H9 (cell line): ENCODE measurements at regions not wholly inside any gene's neighbourhood (a gene's known extent, or its start where the extent isn't known, plus 50 kb on each side); places are given as distances from the start of the nearest gene placed in this dataset.

Experiments used
- DNase-seq: peaks from one replicate; pipeline ENCODE4 v3.0.0-alpha.2; 2017
- H2AFZ ChIP-seq: one replicate; pipeline ENCODE4 v1.6.1; 2013; ENCODE audit warnings: mild to moderate bottlenecking, low read length, control low read depth, moderate library complexity
- H2AK5ac ChIP-seq: 2 replicates; pipeline ENCODE4 v1.6.1; 2013; ENCODE audit warnings: low read length, control low read depth, mixed read lengths; ENCODE audit not compliant: insufficient read length
- H2BK120ac ChIP-seq: one replicate; pipeline ENCODE4 v1.6.1; 2013; ENCODE audit warnings: low read depth, mild to moderate bottlenecking, low read length, control low read depth, inconsistent platforms; ENCODE audit not compliant: poor library complexity, severe bottlenecking
- H2BK12ac ChIP-seq: 2 replicates; pipeline ENCODE4 v1.6.1; 2013; ENCODE audit warnings: low read length, control low read depth, mixed read lengths, low read depth; ENCODE audit not compliant: insufficient read length
- H2BK15ac ChIP-seq: 2 replicates; pipeline ENCODE4 v1.6.1; 2013; ENCODE audit warnings: low read depth, low read length, control low read depth
- H2BK20ac ChIP-seq: one replicate; pipeline ENCODE4 v1.6.1; 2013; ENCODE audit warnings: low read depth, mild to moderate bottlenecking, low read length, control low read depth, inconsistent platforms; ENCODE audit not compliant: poor library complexity, severe bottlenecking
- H2BK5ac ChIP-seq: 2 replicates; pipeline ENCODE4 v1.6.1; 2013; ENCODE audit warnings: low read length, control low read depth, mixed read lengths; ENCODE audit not compliant: insufficient read length
- H3K14ac ChIP-seq: 2 replicates; pipeline ENCODE4 v1.6.1; 2013; ENCODE audit warnings: low read length, control low read depth; ENCODE audit not compliant: insufficient read depth
- H3K18ac ChIP-seq: 2 replicates; pipeline ENCODE4 v1.6.1; 2013; ENCODE audit warnings: low read depth, mild to moderate bottlenecking, mixed read lengths, low read length, control low read depth; ENCODE audit not compliant: insufficient read length
- H3K23ac ChIP-seq: 2 replicates; pipeline ENCODE4 v1.6.1; 2013; ENCODE audit warnings: low read length, control low read depth, mixed read lengths, low read depth; ENCODE audit not compliant: insufficient read length
- H3K23me2 ChIP-seq: 2 replicates; pipeline ENCODE4 v1.6.1; 2013; ENCODE audit warnings: low read depth, mild to moderate bottlenecking, mixed read lengths, low read length, control low read depth; ENCODE audit not compliant: insufficient read length, poor library complexity, severe bottlenecking
- H3K27ac ChIP-seq: 2 replicates; pipeline ENCODE4 v1.5.1; 2013; ENCODE audit warnings: low read length, control low read depth, mixed read lengths, low read depth; ENCODE audit not compliant: insufficient read length
- H3K27me3 ChIP-seq: 2 replicates; pipeline ENCODE4 v1.6.1; 2013; ENCODE audit warnings: low read length, control low read depth, inconsistent platforms; ENCODE audit not compliant: insufficient read depth
- H3K4ac ChIP-seq: 2 replicates; pipeline ENCODE4 v1.6.1; 2013; ENCODE audit warnings: low read depth, mild to moderate bottlenecking, control low read depth, inconsistent platforms, low read length, moderate library complexity
- H3K4me1 ChIP-seq: 2 replicates; pipeline ENCODE4 v1.6.1; 2013; ENCODE audit warnings: low read length, control low read depth, inconsistent platforms; ENCODE audit not compliant: insufficient read depth
- H3K4me2 ChIP-seq: 2 replicates; pipeline ENCODE4 v1.6.1; 2013; ENCODE audit warnings: low read length, control low read depth, mixed read lengths; ENCODE audit not compliant: insufficient read length, insufficient read depth
- H3K56ac ChIP-seq: 2 replicates; pipeline ENCODE4 v1.6.1; 2013; ENCODE audit warnings: low read depth, mild to moderate bottlenecking, mixed read lengths, low read length, control low read depth; ENCODE audit not compliant: insufficient read length
- H3K79me1 ChIP-seq: 2 replicates; pipeline ENCODE4 v1.6.1; 2013; ENCODE audit warnings: low read depth, mild to moderate bottlenecking, moderate library complexity, low read length, control low read depth, inconsistent platforms; ENCODE audit not compliant: insufficient read depth, poor library complexity, severe bottlenecking
- H3K79me2 ChIP-seq: 2 replicates; pipeline ENCODE4 v1.6.1; 2013; ENCODE audit warnings: low read length, control low read depth, inconsistent platforms; ENCODE audit not compliant: insufficient read depth
- H3K9ac ChIP-seq: 2 replicates; pipeline ENCODE4 v1.6.1; 2013; ENCODE audit warnings: low read length, control low read depth, mixed read lengths; ENCODE audit not compliant: insufficient read length; ENCODE audit errors: extremely low read depth
- H3K9me3 ChIP-seq: one replicate; pipeline ENCODE4 v1.6.1; 2013; ENCODE audit warnings: low read depth, low read length, inconsistent platforms; ENCODE audit not compliant: control insufficient read depth
- H3T11ph ChIP-seq: one replicate; pipeline ENCODE4 v1.6.1; 2013; ENCODE audit warnings: mild to moderate bottlenecking, low read length, control low read depth, inconsistent platforms
- H4K20me1 ChIP-seq: one replicate; pipeline ENCODE4 v1.6.1; 2013; ENCODE audit not compliant: control insufficient read depth, insufficient read length, insufficient read depth
- H4K5ac ChIP-seq: 2 replicates; pipeline ENCODE4 v1.6.1; 2013; ENCODE audit warnings: low read depth, mild to moderate bottlenecking, mixed read lengths, low read length, control low read depth; ENCODE audit not compliant: insufficient read length
- H4K8ac ChIP-seq: replicated peaks from 2 replicates; pipeline ENCODE4 v1.6.1; 2013; ENCODE audit warnings: low read length, control low read depth, mixed read lengths, low read depth; ENCODE audit not compliant: insufficient read length
- H4K91ac ChIP-seq: 2 replicates; pipeline ENCODE4 v1.6.1; 2013; ENCODE audit warnings: low read depth, mild to moderate bottlenecking, moderate library complexity, mixed read lengths, low read length, control low read depth; ENCODE audit not compliant: insufficient read length
- H3K27ac Mint-ChIP-seq, 3 experiments: 2 replicates in 2 of 3; 3 replicates in 1 of 3; pipeline ENCODE4 v1.8.0; 2020 to 2021; ENCODE audit warnings: mixed read lengths in 3 of 3, mild to moderate bottlenecking in 1 of 3, moderate library complexity in 1 of 3
- H3K27me3 Mint-ChIP-seq: 2 replicates; pipeline ENCODE4 v1.8.0; 2021; ENCODE audit warnings: low read depth, mild to moderate bottlenecking, moderate library complexity, mixed read lengths
- H3K36me3 Mint-ChIP-seq, 3 experiments: 2 replicates in 2 of 3; 3 replicates in 1 of 3; pipeline ENCODE4 v1.8.0; 2020 to 2021; ENCODE audit warnings: low read depth in 3 of 3, mixed read lengths in 3 of 3; ENCODE audit not compliant: insufficient read depth in 1 of 3
- H3K4me1 Mint-ChIP-seq, 2 experiments: 2 replicates each; pipeline ENCODE4 v1.8.0; 2020; ENCODE audit warnings: mixed read lengths in 2 of 2
- H3K4me3 Mint-ChIP-seq, 2 experiments: 2 replicates in 1 of 2; 3 replicates in 1 of 2; pipeline ENCODE4 v1.8.0; 2020 to 2021; ENCODE audit warnings: mild to moderate bottlenecking in 2 of 2, mixed read lengths in 2 of 2, moderate library complexity in 1 of 2
- H3K9me3 Mint-ChIP-seq, 2 experiments: 2 replicates in 1 of 2; 3 replicates in 1 of 2; pipeline ENCODE4 v1.8.0; 2020; ENCODE audit warnings: mild to moderate bottlenecking in 2 of 2, mixed read lengths in 2 of 2, moderate library complexity in 1 of 2
- WGBS: extraction: QIAGEN DNeasy Blood & Tissue Kit; methylation state at CpG from one replicate; pipeline ENCODE4 v1.1.7; 2013; ENCODE audit warnings: missing lambda C conversion rate, low lambda C conversion rate, mixed read lengths; ENCODE audit not compliant: insufficient read length; ENCODE audit errors: extremely low coverage; 5-methylcytosine and 5-hydroxymethylcytosine counted together
- TF ChIP-seq, protein P1 (sequence below): fragments of 200-600 bp; sonication (generic); conservative IDR thresholded peaks from 3 replicates; pipeline ENCODE4 v1.8.0; 2021; ENCODE audit warnings: antibody characterized with exemption, mild to moderate bottlenecking

- H3K27me3 ChIP-seq = no peaks in the 10 kb centered on the region
- H3K14ac ChIP-seq = no peak overlapping the region
- H2BK120ac ChIP-seq = no peak overlapping the region
- no peak overlapping the region for H2BK12ac ChIP-seq
- H3K23me2 ChIP-seq = no peaks in the 10 kb centered on the region
- H2BK15ac ChIP-seq = no peak overlapping the region
- H4K8ac ChIP-seq = no peak overlapping the region
- Mint-ChIP-seq H3K27ac (peak overlapping the region in 1 of 3 experiments; percentile 28; a peak in 1 of 7 replicates), H3K4me3 (no peak overlapping the region), H3K27me3 (no peaks in the 10 kb centered on the region; the same call in 1 of the 2 replicates), H3K36me3 (peaks cover 11 to 35% (median 20%) of the 10 kb centered on the region in 3 experiments), H3K4me1 (peaks cover 14 to 19% of the 10 kb centered on the region in 2 experiments), H3K9me3 (peaks cover 32 to 39% of the 10 kb centered on the region in 2 experiments)
- H3K18ac ChIP-seq = no peak overlapping the region
- H2AFZ ChIP-seq = no peak overlapping the region
- TF ChIP-seq, protein P1, sequence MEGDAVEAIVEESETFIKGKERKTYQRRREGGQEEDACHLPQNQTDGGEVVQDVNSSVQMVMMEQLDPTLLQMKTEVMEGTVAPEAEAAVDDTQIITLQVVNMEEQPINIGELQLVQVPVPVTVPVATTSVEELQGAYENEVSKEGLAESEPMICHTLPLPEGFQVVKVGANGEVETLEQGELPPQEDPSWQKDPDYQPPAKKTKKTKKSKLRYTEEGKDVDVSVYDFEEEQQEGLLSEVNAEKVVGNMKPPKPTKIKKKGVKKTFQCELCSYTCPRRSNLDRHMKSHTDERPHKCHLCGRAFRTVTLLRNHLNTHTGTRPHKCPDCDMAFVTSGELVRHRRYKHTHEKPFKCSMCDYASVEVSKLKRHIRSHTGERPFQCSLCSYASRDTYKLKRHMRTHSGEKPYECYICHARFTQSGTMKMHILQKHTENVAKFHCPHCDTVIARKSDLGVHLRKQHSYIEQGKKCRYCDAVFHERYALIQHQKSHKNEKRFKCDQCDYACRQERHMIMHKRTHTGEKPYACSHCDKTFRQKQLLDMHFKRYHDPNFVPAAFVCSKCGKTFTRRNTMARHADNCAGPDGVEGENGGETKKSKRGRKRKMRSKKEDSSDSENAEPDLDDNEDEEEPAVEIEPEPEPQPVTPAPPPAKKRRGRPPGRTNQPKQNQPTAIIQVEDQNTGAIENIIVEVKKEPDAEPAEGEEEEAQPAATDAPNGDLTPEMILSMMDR = no peak
- no CpG with 5 or more reads among the region's 5 CpGs for WGBS
- H3K23ac ChIP-seq = no peak overlapping the region
- H3K9ac ChIP-seq = no peak overlapping the region
- peaks cover 2% of the 10 kb centered on the region; the same call in 1 of the 2 replicates for H3K4me1 ChIP-seq
- H3K79me2 ChIP-seq = no peaks in the 10 kb centered on the region
- peaks cover 14% of the 10 kb centered on the region for H3K9me3 ChIP-seq
- DNase-seq = no peak
- H2AK5ac ChIP-seq = no peak overlapping the region
- no peak overlapping the region for H2BK5ac ChIP-seq
- no peak overlapping the region for H3K56ac ChIP-seq
- no peaks in the 10 kb centered on the region for H3K79me1 ChIP-seq
- no peak overlapping the region for H3K27ac ChIP-seq
- no peak overlapping the region for H3T11ph ChIP-seq
- H2BK20ac ChIP-seq = no peak overlapping the region
- H3K4ac ChIP-seq = no peak overlapping the region
- no peaks in the 10 kb centered on the region for H4K20me1 ChIP-seq
- H4K5ac ChIP-seq = no peak overlapping the region
- no peak overlapping the region for H3K4me2 ChIP-seq
- no peak overlapping the region for H4K91ac ChIP-seq
These were observed 198.3 kb upstream of the NABP1 start for GRCh38 chr2:191479680-191480023.
